ENCODE measurements at regions not wholly inside any gene's neighbourhood (a gene's known extent, or its start where the extent isn't known, plus 50 kb on each side); places are given as distances from the start of the nearest gene placed in this dataset.

GRCh38 chr1:172809750-172810149 is 150.8 kb downstream of the FASLG start:
- no peak for TF ChIP-seq CTCF (IDR thresholded peaks at IDR 0.05)
- TF ChIP-seq POLR2A (IDR thresholded peaks at IDR 0.05), result no peak
